OCI-M2 (cell line): ENCODE measurements at regions not wholly inside any gene's neighbourhood (a gene's known extent, or its start where the extent isn't known, plus 50 kb on each side); places are given as distances from the start of the nearest gene placed in this dataset.
"Not testable (repeated sequence)": the region's sequence is repeated elsewhere in the genome, so short reads cannot be mapped to it uniquely, and the experiment has no call there.

Experiments
- DNase-seq: peaks from one replicate; lab custom pipeline; 2025; ENCODE audit not compliant: unreplicated experiment; lab: John Stamatoyannopoulos, UW

GRCh38 chr13:70814684-70815083 lies 706.4 kb upstream of the KLHL1 start:
- no peak for DNase-seq

DNA sequence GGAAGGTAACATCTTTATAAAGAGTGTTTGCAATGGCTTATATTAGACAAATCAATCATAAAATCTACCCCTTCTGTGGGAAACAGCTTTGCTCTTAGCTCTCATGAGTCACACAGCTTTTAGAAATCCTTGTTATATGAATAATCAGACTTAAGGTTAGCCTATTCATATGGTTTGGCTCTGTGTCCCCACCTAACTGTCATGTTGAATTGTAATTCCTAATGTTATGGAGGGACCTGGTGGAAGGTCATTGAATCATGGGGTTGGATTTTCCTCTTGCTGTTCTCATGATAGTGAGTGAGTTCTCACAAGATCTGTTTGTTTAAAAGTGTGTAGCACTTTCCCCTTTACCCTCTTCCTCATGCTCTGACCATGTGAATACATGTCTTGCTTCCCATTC lies 704.2 kb upstream of the KLHL1 start:
- DNase-seq: no peak

DNA sequence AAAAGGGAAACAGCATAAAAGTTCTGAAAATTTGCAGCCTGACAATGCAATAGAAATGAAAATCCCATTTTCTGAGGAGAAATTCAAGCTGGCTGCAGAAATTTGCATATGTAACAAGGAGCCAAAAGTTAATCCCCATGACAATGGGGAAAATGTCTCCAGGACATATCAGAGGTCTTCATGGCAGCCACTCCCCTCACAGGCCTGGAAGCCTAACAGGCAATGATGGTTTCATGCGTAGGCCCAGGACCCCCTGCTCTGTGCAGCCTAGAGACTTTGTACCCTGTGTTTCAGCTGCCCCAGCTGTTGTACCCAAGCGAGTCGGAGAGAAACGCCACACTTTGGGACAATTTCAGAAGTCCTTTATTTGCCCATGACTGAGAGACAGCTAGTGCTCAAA lies 701.3 kb upstream of the KLHL1 start:
- DNase-seq: no peak

GRCh38 chr13:70798385-70798784 lies 690.1 kb upstream of the KLHL1 start:
- DNase-seq: no peak

GRCh38 chr13:70795484-70795883 lies 687.2 kb upstream of the KLHL1 start:
- no peak for DNase-seq

GRCh38 chr13:70792121-70792520 lies 683.9 kb upstream of the KLHL1 start:
- no peak for DNase-seq

DNA sequence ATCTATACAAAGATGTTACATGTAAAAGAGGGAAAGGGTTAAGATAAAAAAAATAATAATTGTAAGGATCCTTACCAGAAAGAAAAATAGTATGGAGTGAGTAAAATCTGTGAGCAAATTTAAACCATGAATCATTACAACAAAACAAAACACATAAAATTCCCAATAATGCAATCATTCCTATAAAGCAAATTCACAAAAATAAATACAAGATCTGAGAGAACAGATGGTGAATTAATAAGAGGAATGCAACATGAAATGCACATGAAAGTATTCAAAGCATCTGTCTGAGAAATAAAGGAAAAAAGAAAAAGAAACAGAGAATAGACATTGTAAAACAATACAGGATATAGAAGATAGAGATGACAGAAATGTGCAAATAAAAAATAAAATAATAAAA lies 681.5 kb upstream of the KLHL1 start:
- DNase-seq: no peak

GRCh38 chr13:70788074-70788473 lies 679.8 kb upstream of the KLHL1 start:
- DNase-seq: no peak

- no peak for DNase-seq
Observed at GRCh38 chr13:70784207-70784989, 676.1 kb upstream of the KLHL1 start.

DNA sequence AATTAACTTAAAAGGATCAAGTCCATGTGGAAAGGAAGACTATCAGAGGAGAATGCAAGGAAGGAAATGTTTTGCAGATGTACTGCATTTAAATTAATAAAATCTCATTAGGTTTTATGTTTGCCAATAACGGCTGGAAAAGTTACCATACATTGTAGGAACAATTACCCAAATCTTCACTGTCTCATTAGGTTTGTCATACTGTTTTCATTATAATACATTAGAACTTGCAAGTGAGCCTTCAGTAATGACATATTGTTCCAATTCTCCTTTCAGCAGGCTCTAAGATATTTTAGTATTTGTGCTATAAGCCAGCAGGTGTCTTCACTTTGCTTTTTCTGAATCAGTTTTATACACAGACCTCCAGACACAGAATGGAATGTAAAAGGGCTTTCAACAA lies 661.6 kb upstream of the KLHL1 start:
- DNase-seq: no peak

DNA sequence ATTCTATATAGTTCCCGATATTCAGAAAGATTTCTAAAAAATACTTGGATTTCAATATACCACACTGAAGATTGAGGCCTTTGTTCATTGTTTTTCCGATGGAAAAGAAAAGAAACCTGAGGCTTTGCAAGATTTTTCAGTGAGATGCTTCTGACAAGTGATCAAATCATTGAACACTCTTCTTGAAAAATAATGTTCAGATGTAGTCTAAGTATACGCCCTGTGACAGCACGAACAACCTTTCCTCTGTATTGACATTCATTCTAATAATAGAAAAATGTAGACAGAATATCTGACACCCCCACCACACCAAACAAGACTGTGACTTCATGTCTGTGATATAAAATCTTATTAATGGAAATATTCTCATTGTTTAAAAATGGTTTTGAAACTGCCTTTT lies 650.7 kb upstream of the KLHL1 start:
- no peak for DNase-seq

- no peak for DNase-seq
Observed at GRCh38 chr13:70756088-70756487, 647.8 kb upstream of the KLHL1 start.

DNA sequence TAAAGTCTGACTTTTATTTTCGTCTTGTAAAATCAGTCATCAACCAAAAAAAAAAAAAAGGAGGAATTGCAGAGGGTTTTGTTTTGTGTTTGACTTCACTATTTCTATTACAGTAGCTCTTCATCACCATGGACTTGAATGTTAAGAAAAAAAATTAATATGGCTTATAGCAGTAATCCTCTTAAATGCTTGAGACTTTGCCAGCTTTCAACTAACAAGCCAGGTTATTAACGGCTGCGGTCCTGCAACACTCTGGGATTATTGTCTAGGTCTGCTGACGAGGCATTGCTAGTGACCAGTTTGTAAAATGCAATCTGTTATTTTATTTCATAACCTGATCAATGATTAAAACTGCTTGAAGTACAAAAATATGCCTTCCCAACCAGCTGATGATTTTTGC lies 647.2 kb upstream of the KLHL1 start:
- no peak for DNase-seq

DNA sequence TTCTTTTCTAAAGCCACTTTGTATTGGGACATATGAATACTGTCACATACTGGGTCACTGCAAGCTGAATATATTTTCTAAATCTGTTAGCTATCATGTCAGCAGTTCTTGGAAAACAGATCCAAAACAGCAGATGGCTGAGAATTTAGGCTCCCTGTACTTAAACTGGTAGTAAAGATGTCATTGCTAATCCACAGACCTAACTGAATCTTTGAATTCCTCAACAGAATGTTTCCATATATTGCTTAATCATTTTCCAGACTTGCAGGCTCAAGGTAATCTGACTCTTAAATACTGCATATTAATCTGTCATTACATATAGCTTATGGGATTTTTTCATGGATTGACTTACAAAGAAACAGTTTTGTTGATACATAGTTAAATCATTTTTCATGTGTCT lies 639.0 kb upstream of the KLHL1 start:
- DNase-seq: no peak

GRCh38 chr13:70746469-70746868 lies 638.2 kb upstream of the KLHL1 start:
- not testable (repeated sequence) for DNase-seq

GRCh38 chr13:70736622-70737317 lies 628.5 kb upstream of the KLHL1 start:
- no peak for DNase-seq

GRCh38 chr13:70732611-70733010 lies 624.4 kb upstream of the KLHL1 start:
- no peak for DNase-seq

DNA sequence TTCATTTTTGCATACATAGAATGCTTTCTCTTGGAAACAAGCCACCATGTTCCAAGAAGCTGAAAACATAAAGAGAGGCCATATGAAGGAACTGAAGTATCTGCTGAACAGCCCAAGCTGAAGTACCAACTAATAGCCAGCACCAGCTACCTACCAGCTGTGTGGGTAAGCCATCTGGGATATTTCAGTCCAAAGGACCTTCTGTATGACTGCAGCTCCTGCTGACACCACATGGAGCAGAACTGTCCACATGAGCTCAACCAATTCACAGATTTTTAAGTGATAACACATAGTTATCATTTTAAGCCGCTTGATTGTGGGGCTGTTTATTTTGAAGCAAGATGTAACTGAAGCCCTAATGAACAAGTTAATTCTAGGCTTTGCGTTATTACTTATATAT lies 621.1 kb upstream of the KLHL1 start:
- DNase-seq: no peak

GRCh38 chr13:70723732-70724131 lies 615.5 kb upstream of the KLHL1 start:
- no peak for DNase-seq

GRCh38 chr13:70720386-70720785 lies 612.1 kb upstream of the KLHL1 start:
- DNase-seq: no peak

- DNase-seq: no peak
Observed at GRCh38 chr13:70714993-70715392, 606.7 kb upstream of the KLHL1 start.

GRCh38 chr13:70708775-70709174 lies 600.5 kb upstream of the KLHL1 start:
- DNase-seq: no peak

GRCh38 chr13:70703755-70704154 lies 595.5 kb upstream of the KLHL1 start:
- no peak for DNase-seq
